NB4 (cell line): ENCODE measurements at regions not wholly inside any gene's neighbourhood (a gene's known extent, or its start where the extent isn't known, plus 50 kb on each side); places are given as distances from the start of the nearest gene placed in this dataset.

Experiments
- POLR2A ChIP-seq: IDR thresholded peaks from 2 replicates; pipeline ENCODE4 v1.6.1; 2011; ENCODE audit warnings: mild to moderate bottlenecking; ENCODE audit not compliant: insufficient read length; ENCODE audit errors: extremely low read depth
- TF ChIP-seq, protein P1 (sequence below): IDR thresholded peaks from one replicate; pipeline ENCODE4 v1.5.1; 2012; ENCODE audit warnings: low read depth, low read length
- TF ChIP-seq, protein P2 (sequence below): IDR thresholded peaks from 2 replicates; pipeline ENCODE4 v1.6.1; 2011; ENCODE audit warnings: low read depth, low read length

DNA sequence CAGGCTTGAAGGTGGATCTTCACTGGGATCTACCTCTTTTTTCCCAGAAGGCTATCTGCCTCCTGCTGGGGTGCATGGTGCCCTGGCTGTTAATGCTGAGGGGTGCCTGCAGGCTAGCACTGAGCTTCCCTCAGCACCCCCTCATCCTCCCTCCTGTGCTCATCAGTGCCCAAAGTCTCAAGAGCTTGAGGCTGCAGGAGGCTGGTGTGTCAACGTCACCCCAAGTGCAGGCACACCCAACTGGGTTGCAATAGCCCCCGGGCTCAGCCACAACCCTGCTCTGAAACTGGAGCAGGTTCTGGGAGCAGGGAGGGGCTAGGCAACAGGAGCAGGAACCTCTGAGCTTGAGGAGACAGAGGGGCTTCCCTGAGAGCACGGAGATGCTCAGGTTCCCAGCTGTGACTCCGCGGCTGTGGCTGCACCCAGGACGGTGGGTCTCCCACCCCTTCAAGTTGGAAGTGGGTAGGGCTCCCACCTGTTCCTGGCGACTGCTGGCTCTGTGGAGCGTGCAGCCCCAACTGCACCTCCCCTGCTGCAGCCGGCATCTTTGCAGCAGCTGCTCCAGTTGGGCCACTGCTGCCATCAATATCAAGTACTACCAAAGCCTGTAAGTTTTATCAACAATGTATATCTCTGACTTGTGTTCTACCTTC, 1266.6 kb upstream of the C9orf72 start:
- TF ChIP-seq, protein P1, sequence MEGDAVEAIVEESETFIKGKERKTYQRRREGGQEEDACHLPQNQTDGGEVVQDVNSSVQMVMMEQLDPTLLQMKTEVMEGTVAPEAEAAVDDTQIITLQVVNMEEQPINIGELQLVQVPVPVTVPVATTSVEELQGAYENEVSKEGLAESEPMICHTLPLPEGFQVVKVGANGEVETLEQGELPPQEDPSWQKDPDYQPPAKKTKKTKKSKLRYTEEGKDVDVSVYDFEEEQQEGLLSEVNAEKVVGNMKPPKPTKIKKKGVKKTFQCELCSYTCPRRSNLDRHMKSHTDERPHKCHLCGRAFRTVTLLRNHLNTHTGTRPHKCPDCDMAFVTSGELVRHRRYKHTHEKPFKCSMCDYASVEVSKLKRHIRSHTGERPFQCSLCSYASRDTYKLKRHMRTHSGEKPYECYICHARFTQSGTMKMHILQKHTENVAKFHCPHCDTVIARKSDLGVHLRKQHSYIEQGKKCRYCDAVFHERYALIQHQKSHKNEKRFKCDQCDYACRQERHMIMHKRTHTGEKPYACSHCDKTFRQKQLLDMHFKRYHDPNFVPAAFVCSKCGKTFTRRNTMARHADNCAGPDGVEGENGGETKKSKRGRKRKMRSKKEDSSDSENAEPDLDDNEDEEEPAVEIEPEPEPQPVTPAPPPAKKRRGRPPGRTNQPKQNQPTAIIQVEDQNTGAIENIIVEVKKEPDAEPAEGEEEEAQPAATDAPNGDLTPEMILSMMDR, result no peak
- TF ChIP-seq, protein P2, sequence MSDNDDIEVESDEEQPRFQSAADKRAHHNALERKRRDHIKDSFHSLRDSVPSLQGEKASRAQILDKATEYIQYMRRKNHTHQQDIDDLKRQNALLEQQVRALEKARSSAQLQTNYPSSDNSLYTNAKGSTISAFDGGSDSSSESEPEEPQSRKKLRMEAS, result no peak
- TF ChIP-seq POLR2A, result no peak
